NOMO-1 (cell line): ENCODE measurements at regions not wholly inside any gene's neighbourhood (a gene's known extent, or its start where the extent isn't known, plus 50 kb on each side); places are given as distances from the start of the nearest gene placed in this dataset.
A peak's percentile ranks its signal among the peaks of the same experiment; 100 is the strongest.

Experiments
- DNase-seq, 2 experiments: peaks; one replicate each; lab custom pipeline; 2025; ENCODE audit not compliant: unreplicated experiment in 2 of 2; lab: John Stamatoyannopoulos, UW

- no peak for DNase-seq
Observed at GRCh38 chr10:78931321-78932053, 137.3 kb upstream of the ZMIZ1 start.

DNA sequence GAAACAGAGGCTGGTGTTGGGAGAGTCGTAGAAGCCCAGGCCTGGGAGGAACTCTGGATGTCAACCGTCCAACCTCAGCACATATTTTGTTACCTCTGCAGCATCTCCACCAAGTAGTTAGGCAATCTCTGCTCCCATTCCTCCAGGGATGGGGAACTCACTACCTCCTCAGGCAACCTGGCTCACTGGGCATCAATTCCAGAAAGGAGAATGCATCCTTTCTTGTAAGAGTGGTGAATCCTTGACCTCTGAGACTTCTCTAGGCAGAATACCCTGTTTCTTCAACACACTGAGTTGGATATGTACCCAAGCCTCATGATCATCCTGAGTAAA is 136.7 kb upstream of the ZMIZ1 start:
- no peak for DNase-seq

DNA sequence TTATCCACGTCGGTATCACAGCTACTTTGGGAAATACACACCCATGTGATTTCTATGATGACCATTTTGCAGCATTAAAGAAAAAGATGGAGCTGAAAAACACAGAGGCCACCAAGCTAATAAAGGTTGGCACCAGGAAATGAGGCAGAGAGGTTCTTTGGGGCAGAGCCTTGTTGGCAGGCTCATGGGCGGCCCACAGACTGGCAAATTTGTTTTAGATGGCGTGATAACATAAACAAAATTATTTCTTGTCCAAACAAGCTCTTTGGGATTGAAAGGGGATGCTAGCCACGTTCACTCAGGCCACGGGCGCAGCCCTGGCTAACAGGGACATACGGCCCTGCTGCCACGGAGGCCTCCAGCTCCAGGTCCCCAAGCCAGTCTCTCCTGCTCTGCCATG is 135.9 kb upstream of the ZMIZ1 start:
- no peak for DNase-seq

DNA sequence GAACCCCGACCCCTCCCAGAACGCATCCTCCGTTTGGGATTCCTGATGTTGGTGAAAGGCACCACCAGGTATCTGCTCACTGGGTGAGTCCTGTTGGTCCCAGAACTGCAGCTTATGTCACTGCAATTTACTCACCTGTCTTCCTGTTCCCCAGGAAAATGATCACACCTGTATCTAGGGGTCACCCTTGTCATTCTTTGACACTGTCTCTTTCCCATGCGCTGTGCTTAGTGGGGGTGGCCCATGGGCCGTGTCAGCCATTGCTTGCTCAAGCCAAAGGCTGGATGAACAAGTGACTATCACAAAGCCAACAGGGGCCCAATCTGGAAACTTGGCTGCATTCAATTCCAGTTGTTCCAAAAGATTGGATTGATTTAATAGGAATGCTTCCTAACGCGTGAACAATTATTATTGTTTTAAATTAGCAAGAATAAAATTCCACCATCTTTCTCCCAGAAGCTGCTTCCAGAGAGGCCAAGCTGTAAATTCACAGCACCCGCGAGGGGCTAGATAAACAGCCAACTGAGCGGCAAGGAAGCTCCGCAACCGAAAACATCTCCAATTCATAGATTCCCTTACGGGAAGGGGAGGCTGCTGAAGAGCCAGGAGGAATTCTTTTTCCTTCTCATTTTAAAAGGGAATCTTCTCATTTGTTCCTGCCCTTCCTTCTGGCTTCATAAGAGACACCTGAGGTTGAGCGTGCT is 134.8 kb upstream of the ZMIZ1 start:
- no peak for DNase-seq

- no peak for DNase-seq
Observed at GRCh38 chr10:78934532-78934898, 134.3 kb upstream of the ZMIZ1 start.

- no peak for DNase-seq
Observed at GRCh38 chr10:78934994-78935602, 133.7 kb upstream of the ZMIZ1 start.

GRCh38 chr10:78935697-78936407 is 132.9 kb upstream of the ZMIZ1 start:
- DNase-seq: no peak

GRCh38 chr10:78936412-78937342 is 132.1 kb upstream of the ZMIZ1 start:
- no peak for DNase-seq

GRCh38 chr10:78937393-78937792 is 131.4 kb upstream of the ZMIZ1 start:
- peak in 1 of 2 experiments; percentile 24 for DNase-seq

DNA sequence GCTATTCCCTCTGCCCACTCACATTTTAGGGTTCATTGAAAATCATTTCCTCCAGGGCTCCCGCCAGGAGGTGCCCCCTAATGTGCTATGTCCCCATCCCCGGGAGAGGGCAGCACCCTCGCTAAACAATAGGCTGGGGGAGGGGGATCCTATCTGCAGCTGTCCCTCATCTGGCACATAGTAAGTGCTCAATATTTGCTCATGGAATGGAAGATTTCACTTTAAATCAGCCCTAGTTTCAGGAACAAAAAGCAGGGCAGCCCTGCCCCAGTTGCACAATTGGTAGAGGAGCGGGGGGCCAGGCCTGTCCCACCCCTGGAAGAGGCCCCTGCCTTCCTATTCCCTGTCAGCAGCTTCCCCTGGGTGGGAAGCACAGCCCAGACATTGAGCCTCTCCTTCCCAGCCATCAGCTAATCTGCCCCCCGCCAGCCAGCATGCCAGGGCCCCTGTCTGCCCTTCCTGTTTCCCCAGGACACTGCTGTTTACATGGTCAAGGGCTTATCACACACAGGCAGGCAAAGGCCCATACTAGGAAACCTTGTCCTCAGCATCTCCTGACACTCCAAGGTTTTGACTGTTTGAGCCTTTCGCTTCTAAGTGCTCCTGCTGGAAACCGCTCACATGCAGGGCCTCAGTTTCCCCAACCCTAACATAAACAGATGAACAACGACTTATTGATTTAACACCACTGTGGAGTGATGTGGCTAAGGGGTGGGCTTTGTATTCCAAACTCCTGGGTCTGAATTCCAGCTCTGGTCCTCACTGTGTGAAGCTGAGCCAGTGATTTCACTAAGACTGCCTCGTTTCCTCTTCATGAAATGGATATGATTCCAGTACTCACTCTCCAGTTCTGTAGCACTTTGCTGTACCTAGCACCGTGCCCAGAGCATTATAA is 130.7 kb upstream of the ZMIZ1 start:
- peak; percentile 8 to 24 for DNase-seq

GRCh38 chr10:78938695-78939672 is 129.8 kb upstream of the ZMIZ1 start:
- DNase-seq: no peak

GRCh38 chr10:78942091-78942501 is 126.7 kb upstream of the ZMIZ1 start:
- no peak for DNase-seq

DNA sequence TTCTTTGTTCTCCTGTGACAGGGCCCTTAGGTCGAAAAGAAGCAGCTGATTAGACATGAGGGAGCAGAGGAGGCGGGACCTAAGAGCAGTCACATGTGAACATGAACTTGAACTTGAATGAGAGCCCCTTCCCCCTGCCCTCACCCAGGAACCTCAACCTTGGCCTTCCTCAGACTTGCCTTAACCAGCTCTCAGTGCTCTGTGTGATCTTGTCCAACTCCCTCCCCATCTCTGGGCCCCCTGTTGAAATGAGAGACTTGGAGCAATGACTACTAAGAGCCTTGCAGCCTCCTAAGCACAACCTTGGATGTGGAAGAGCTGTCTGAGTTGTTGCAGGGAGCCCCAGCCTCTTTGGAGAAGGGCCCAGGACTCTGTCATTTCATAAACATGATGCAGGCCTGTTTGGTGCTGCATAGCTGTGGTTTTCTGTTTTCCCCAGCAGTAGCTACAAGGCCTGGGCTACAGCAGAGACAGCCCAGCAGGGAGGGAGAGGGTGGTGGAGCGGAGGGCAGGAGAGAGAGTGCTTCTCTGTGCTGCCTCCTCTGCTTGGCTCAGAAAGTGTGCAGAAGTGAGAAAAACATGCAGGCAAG is 123.9 kb upstream of the ZMIZ1 start:
- DNase-seq: no peak

DNA sequence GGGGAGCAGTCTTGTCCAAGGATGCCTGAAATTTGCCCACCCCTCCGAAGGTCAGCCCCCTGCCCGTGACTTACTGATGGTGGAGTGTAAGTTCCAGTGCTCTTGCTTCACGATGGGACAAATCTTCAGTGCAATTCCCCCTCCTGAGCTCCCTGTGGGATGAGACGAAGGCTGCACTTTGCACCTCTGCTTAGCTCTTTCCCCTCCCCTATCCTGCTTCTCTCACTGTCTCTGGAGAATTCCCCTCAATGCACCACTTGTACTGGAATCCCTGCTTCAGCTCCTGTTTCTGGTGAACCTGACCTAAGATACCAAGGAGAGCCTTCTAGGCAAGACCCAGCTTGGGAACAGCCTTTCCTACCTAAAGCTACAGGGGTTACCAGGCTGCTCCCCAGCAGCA is 122.9 kb upstream of the ZMIZ1 start:
- DNase-seq: no peak

DNA sequence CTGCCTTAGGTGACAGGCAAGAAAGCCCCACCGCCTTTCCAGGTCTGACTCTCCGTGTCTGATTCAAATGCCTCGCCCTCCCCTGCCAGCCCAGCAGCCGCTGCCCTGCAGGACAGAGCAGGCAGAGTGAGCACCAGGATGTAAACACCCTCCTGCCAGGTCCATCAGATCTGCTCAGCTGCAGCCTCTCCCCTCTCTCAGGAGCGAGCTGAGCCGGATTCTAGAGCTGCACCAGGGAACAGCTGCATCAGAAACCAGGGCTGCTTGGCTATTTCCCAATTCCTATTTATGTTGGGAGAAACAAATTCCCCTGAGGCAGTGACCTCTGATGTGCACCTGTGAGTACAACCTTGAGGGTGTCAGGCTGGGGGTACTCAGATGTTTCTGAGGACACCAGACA is 121.5 kb upstream of the ZMIZ1 start:
- no peak for DNase-seq

DNA sequence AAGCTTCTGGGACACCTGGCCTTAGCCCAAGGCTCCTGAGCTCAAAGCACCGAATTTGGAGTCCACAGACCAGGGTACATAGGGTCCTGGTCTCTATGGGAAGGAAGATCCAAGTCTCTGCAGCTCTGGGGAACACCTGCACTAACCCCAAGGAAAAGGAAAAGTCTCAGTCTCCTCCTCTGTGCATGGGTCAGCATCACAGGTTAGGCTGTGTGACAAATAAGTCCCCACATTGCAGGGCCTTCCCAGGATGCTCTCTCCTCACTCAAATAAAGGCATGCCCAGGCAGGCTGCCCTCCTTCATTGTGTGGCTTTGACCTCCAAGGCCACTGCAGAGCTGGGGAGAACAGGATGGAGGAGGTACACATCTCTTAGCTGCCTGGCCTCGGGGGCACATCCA is 121.0 kb upstream of the ZMIZ1 start:
- DNase-seq: no peak

DNA sequence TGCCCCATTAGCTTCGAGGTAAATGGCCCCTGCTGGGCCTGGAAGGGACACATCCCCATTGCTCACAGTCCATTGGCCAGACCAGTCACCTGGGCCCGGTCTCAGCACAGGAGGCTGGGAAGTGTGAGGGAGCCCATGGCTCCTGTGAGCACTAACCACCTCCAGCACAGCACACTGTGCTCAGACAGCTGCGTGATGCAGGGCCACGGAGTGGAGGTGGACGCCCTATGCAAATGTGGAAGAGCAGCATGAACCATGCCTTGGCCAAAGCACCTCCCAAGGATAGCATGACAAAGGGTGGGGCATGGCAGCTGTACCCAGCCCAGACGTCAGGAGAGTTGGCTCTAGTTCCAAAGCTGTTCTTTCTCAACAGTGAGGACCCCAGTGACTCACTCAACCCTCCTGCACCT is 120.1 kb upstream of the ZMIZ1 start:
- no peak for DNase-seq
